Fibroblast of lung (primary cell): ENCODE measurements at regions not wholly inside any gene's neighbourhood (a gene's known extent, or its start where the extent isn't known, plus 50 kb on each side); places are given as distances from the start of the nearest gene placed in this dataset.

Experiments
- CTCF ChIP-seq, 2 donors: IDR thresholded peaks in 1 of 2; conservative IDR thresholded peaks in 1 of 2; 1 replicate in 1 of 2; 2 replicates in 1 of 2; pipeline ENCODE4 v1.5.1; 2011 to 2012; ENCODE audit warnings: low read length in 2 of 2, control low read depth in 1 of 2, inconsistent platforms in 1 of 2, low read depth in 1 of 2, mild to moderate bottlenecking in 1 of 2
- EZH2 ChIP-seq: IDR thresholded peaks from 2 replicates; pipeline ENCODE4 v1.5.1; 2012; ENCODE audit warnings: low read length, control low read depth, mild to moderate bottlenecking; ENCODE audit errors: missing control alignments

DNA sequence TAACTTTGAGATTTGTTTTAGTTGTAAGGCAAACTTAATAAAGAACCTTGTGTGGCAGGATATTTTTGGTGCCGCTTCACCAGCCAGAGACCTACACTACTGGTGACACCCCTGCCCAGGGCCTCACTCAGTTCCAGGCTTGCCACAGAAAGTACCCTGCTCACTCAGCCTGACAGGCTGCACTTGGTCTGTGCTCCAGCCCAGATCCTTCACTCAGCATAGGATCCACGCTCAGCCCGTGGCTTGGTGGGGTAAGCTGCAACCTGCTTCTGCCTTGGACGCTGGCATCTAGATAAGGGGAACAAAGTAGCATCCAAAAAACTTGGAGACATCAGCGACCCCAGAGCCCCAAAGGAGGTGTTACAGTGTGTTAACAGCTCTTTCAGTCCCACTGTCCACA is 825.5 kb downstream of the EPHA3 start:
- TF ChIP-seq EZH2 (no peak), CTCF (conservative IDR thresholded peaks at IDR 0.05 in 1 of 2, IDR thresholded peaks at IDR 0.05 in 1 of 2; ENCODE audit: low read depth in 1 of 2, low read length in 2 of 2) (no peak)
